Activated CD4-positive, alpha-beta T cell treated with anti-CD3 and anti-CD28 coated beads, Interleukin-2, amount 50 U/mL, for 48 hours (primary cell): ENCODE measurements at regions not wholly inside any gene's neighbourhood (a gene's known extent, or its start where the extent isn't known, plus 50 kb on each side); places are given as distances from the start of the nearest gene placed in this dataset.
"Not testable (repeated sequence)": the region's sequence is repeated elsewhere in the genome, so short reads cannot be mapped to it uniquely, and the experiment has no call there.

Experiments used
- DNase-seq, 2 experiments: peaks; one replicate each; pipeline ENCODE4 v3.0.0-alpha.2; 2020

DNA sequence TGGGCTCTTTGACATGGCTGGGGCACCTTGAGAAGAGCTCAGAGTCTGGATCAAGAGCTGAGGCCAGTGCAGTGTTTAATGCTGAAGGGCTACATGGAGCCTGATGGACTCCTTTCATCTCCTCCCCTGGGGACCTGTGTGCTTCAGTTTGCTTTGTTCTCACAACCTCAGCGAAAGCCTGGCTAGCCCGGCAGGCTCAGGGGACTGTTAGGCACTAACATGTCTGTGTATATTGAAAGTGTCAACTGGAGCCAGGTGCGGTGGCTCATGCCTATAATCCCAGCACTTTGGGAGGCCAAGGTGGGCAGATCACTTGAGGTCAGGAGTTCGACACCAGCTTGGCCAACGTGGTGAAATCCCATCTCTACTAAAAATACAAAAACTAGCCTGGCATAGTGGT is 194.5 kb downstream of the C1orf94 start:
- not testable (repeated sequence) for DNase-seq

DNA sequence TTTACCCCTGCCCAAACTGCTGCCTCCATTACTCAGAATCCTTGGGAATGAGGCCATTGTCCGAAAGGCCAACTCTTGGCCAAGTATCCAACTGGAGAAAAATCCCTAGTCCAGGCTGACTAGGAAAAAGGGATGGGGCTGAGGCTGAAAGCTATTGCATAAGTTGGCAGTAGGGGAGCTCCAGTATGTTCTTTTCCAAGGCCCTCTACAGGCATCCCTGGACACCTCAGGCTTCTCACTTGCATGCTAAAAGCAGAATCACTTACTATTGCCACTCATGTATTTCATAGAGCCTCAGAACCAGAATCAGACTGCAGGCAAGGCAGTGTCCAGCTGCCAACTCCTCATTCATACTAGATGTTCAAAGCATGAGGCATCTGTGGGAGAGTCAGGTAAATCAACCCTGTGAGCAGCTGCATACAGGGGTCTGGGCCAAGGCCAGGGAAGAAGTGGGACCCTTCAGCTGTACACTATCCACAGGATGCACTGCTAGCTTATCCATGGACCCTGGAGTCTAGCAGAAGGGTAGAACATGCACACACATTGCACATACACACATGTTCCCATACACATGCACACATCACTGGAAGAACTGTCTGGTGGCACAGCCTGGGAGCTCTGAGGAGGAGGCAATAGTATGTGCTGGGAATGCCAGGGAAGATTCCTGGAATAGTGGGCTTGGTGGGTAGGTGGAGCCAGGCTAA is 195.3 kb downstream of the C1orf94 start:
- DNase-seq = no peak

DNA sequence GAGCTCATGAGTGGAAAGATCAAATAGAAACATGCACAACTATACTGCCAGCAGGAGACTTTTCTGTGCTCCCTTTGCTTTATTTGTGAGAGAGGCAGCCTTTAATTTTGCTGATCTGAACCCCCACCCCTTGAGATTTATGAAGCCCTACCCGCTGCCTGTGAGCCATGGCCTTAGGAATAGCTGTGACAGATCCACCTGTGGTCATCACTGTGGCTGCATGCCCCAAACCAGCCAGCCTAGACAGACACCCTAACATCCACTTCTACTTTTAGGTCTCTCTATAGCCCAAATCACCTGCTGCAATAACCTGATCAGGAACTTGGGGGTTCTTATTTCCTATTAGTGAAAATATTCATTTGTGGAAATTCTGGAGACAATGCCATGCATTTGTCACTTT is 196.2 kb downstream of the C1orf94 start:
- no peak for DNase-seq

DNA sequence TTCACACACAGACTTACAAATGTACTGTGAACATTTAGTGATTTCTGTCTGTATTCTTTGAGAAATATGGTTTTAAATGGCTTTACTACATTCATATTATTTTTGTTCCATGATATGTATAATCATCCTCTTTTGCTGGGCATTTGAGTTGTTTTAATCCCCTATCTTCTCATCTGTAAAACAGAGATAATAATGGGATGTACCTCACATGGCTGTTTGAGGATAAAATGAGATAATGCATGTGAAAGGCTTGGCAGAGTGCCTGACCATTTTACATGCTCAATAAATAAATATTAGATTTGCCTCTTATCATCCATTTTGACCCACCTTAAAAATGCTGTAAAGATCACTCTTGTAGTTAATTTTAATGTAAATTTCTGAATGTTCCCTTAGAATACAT is 197.2 kb downstream of the C1orf94 start:
- no peak for DNase-seq

DNA sequence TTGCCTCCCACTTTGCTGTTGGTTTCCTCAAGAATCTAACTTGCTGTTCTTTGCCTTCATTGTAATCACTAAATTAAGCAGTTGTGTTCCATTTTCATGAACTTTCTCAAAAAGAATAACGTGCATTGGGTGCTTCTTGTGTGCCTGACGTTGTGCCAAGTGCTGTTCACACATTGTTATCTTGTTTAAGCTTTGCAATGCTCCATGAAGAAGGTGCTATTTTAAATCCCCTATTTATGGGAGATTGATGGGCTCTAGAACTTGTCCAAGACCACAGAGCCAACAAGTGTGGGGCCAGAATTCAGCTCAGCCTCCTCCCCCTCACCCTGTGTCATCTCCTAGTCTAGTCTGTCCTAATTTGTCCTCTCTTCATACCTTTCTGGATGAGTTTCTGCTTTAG is 199.8 kb downstream of the C1orf94 start:
- no peak for DNase-seq

DNA sequence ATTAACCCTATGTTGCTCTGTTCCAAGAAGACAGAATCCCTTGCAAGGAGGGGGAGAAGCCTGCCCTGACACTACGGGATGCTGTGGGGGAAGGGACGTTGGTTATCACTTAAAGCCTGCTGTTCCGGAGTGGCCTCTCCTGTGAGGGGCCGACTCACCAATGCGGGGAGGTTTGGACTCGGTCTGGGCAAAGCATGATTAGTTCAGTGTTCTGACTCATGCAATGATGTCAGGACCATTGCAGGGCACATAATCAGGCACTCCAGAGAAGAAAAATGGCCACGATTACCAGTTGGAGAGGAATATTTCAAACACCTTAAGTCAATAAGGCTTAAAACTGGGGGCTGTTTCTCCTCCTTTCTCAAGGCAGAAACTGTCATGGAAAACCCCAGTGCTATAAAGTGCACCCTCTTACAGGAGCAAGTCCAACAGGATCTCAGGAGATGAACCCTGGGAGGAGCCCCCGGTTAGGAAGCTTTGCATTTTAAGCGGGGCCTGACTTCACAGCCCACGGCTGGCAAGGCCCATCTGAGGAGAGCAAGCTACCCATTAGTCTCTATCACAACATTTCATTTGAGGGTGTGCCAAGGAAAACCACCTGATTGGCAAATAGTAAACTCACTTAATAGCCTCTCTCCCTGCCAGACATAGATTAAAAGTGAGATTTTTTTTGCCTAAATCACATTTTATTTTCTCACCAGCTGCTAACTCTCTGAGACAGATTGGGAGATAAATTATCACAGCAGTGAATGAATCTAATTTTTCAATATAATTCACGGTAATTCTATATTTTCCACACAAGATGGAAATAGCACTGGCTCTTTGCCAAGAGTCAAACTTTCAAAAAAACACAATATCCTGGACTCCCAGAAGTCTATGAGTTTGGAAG is 202.5 kb downstream of the C1orf94 start:
- no peak for DNase-seq

DNA sequence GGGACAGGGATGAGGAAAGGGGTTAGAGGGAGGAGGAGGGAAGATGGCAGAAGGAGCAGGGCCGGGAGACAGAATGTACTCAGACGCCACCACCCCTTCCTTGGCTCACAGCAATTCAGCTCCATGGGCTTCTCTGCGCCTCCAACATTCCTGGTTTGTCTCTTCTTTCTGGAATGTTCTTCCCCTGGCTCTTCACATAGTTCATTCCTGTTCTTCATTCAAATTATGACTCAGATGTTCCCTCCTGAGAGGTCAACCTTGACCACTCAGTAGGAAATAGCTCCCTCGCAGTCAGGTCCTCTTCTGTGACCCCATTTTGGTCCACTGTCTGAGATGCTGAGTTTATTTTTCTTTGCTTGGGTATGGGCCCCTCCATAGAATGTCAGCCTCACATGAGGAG is 203.2 kb downstream of the C1orf94 start:
- DNase-seq = no peak

DNA sequence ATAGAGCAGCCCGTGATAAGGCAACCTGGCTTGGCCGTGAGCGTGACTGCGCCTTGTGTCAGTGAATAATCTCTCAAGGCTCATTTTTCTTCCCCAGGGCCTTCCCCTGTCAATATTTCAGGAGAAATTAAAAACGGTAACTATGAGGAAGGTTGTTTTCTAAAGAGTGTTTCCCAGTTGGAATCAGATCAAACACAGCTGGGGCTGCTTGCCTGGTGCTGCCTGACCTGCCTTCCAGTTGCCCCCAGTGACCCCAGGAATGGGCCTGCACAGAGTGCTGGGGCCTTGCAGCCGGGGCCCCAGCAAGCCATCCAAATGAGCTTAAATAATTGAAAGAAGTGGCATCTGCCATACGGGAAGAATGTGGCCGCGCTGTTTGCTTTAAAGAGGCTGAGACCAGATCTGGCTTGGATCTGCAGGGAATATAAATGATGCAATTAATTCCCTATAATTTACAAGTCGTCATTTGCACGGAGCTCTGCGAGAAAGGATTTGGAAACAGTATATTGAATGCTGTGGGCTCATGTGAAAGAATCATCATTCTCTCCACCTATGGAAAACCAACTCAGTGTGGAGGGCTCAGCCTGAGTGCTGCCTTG is 203.9 kb downstream of the C1orf94 start:
- no peak for DNase-seq

DNA sequence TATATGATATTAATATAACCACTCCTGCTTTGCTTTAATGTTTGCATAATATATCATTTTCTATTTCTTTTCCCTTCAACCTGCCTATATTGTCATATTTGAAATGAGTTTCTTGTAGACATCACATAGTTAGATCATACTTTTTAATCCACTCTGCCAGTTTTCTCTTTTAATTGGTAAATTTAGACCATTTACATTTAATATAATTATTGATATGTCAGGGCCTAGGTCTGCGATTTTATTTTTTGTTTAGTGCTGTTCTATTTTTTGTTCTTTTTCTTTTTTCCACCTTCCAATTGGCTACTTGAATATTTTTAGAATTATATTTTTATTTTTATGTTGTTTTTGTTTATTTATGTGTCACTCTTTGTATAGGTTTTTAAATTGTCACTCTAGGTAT is 213.3 kb downstream of the C1orf94 start:
- no peak for DNase-seq

DNA sequence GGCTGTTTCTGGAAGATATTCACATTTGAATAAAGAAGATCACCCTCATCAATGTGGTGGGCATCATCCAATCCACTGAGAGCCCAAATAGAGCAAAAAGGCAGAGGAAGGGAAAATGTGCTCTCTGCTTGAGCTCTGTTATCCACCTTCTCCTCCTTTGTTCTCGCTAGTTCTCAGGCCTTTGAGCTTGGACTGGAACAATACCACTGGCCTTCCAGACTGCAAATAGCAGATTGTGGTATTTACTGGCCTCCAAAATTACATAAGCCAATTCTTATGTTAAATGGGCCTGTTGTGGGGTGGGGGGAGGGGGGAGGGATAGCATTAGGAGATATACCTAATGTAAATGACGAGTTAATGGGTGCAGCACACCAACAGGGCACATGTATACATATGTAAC is 219.3 kb downstream of the C1orf94 start:
- no peak for DNase-seq

DNA sequence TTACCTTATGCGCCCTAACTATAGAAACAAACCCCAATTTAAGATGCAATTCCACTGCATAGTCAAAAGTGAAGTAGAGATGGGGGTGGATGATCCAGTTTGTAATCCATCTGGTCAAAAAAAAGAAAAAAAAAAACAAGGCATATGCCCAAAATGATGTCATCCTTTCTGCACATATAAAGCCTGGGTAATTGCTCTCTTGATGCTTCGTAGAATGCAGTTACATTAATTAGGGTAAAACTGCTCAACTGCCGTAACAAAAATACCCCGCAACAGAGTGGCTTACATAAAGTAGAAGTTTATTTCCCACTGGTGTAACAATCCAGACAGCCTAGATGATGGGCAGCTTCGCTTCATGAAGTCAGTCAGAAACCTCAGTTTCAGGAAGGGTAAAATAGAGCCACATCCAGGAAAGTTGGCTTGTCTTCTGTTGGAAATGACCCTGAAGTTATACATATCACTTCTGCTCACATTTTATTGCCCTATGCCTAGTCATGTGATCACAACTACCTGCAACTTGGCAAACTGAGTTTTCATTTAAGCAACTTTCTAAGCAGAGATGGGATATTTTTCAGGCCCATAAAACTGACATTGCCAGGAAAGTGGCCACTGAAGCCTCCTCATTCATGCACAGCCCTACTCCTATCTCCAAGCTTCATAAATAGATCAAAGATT is 221.7 kb downstream of the C1orf94 start:
- no peak for DNase-seq

DNA sequence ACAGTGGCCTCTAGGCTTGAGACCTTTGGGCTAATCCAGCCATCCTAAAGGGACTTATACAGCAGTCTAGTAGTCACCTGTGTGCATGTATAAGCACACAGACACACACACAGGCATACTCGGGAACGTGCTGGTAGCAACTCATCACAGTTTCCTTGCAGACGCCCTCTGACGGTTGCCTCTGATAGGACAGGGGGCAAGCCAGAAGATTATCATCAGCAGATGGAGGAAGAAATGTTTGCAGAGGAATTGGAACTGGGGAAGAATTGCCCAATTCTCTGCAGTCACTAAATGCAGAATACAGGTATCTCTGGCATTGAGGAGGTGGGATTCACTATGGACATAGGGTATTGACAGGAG is 222.2 kb downstream of the C1orf94 start:
- DNase-seq = no peak

DNA sequence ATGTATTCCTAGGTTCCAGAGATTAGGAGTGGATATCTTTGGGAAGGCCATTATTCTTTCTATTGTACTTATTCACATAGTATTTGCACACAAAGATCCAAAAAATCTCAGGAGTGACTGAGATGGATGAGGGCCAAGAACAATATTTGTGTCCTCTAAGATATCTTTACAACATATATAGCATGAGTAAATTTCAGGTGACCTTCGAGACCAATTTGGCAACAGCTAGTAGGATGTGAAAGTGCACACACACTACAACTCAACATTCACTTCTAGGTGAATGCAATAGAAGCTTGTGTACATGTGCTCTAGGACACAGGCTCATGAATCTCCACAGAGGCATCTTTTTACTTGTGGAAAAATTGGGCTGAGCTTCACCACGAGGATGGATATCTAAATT is 224.0 kb downstream of the C1orf94 start:
- DNase-seq = no peak

DNA sequence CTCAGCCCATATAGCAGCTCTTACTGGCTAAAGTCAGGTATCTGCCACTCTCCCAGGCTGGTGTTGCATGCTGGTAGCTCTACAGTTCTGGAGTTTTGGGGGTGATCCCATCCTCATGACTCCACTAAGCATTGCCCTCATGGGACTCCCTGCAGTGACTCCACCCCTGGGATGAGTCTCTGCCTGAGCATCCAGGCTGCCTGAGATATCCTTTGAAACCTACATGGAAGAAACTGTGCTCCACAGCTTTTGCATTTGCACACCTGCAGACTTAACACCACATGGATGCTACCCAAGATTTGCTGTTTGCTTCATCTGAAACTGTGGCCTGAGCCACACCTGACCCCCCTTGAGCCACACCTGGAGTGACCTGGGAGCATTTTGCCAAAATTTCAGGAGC is 226.4 kb downstream of the C1orf94 start:
- DNase-seq = no peak

DNA sequence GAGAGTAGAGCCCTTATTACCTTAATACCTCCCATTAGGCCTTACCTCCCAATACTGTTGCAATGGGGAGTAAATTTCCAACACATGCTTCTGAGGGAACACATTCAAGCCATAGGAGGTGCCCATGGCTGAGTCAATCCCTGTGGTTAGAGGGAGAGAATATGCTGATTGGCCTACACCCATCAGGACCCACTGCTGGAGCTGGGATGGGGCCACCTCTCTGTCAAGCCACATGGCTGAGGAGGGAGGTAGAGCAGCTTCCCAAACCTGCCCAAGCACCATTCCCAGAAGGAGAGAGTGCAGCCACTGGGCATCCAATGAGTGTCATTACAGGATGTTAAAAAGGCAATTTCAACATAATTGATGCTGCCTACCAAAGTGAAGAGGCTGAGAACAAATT is 228.1 kb downstream of the C1orf94 start:
- no peak for DNase-seq

DNA sequence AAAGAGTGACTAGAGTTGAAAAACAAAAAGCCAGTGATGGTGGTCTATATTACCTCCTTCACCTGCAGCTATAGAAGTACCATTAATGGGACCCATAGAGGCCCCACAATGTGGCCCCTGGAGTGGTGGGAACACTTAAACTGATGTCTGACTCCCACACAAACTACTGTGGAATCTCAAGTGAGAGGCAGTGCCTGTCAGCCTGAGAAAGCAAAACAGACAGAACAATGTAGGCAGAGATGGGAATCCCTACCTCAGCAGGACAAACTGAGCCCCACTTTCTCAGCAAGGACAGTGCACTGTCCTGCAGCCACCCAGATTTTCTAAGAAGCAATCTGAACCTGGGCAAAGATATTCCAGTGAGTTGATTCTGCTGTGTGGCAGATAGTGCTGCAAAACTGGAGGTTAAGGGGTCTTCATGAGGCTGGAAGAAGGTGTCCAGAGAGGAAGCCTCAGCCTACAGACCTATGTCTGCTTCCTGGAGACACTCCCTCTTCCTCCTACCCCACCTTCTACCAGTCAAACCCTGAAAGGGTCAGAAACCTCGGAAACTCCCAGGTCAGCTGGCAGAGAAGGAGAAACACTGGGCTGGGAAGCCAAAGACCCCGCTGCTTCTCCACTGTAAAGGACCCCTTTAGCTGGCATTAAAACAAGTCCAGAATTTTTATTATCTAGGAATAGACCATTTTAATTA is 228.7 kb downstream of the C1orf94 start:
- no peak for DNase-seq

DNA sequence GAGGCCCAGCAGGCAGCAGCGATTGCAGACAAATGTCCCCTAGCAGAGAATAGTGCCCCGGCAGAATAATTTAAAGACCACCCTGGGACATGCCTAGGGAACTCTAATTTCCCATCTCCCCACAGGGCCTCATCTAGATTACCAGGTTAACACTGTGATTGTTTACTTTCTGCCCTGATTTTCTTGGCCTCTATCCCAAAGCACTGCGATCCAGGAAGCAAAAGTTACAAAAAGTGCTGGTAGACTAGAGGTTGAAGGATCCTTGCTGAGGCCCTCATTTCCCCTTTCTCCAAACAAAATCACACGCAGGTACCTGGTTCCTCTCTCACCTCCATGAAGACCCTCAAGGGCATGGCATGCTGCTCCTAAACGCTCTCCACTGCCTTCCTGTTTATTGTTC is 229.7 kb downstream of the C1orf94 start:
- DNase-seq = no peak

DNA sequence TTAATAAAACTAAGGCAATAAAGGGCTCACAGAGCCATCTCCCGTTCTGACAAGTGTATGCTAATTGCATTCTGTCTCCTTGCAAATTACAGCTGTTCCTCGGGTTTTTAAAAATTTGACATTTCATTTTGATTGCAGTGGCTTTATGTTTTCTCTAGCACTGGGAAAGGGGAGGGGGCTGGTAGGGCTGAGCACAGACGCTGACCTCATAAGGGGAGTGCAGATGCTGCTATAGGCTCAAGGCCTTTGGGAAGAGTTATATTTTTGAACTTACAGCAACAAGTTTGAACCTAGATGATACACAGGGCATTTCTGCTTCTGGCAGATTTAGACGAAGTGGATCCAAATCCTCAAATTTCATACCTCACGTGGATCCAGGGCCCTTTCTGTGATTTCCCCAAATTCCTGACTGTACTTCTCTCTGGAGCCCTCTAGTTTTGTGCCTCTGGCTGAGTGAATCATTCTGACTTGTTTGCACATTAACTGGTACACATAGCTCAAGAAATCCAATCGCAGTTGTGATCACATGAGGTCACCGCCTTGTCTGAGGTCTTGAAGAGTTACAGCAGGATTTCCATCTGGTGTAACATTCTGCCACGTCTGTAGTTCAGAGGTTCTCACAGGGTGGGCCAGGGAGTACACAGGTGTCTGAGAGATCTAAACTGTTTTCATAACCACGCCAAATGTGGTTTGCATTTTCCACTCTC is 230.3 kb downstream of the C1orf94 start:
- no peak for DNase-seq

DNA sequence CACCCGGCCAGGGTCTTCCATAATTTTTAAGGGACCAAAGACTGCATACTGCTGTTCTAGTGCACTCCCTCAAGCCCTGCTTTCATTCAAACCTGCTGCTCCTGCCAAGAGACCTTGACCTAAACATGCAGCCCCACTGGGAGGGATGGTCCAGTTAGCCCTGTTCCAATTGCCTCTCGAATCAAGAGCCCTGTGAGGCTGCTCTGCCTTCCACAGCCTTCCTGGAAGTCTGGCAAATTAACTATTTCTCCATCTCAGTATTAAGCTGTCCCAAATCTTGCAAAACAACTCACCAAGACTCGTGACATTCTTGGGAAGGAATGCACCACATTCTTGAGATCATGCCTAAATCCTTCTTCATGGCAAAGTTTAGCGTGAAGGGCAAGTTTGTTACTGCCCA is 231.3 kb downstream of the C1orf94 start:
- DNase-seq = no peak

DNA sequence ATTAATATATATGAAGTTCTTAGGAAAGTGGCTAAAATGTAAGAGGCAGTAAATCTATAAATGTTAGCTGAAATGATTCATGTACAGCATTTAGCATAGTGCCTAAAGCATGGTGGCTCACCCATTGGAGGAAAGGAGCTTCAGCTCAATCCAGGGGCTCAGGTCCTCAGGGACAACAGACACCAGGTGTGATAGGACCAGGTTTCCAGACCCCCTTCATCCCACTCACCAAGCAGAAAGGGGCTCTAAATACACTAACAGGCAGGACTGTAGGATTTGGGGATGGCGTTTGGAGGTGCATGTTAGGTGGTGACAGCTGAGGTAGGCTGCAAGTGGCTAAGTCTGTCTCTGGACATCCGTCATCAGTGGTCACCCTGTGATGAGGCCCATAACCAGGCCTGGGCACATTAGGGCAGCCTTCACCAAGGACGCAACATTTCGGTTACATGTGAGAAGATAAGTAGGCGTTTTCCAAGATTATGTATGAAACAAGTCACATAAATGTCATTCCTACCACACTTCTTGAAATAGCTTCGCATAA is 233.1 kb downstream of the C1orf94 start:
- DNase-seq = no peak

DNA sequence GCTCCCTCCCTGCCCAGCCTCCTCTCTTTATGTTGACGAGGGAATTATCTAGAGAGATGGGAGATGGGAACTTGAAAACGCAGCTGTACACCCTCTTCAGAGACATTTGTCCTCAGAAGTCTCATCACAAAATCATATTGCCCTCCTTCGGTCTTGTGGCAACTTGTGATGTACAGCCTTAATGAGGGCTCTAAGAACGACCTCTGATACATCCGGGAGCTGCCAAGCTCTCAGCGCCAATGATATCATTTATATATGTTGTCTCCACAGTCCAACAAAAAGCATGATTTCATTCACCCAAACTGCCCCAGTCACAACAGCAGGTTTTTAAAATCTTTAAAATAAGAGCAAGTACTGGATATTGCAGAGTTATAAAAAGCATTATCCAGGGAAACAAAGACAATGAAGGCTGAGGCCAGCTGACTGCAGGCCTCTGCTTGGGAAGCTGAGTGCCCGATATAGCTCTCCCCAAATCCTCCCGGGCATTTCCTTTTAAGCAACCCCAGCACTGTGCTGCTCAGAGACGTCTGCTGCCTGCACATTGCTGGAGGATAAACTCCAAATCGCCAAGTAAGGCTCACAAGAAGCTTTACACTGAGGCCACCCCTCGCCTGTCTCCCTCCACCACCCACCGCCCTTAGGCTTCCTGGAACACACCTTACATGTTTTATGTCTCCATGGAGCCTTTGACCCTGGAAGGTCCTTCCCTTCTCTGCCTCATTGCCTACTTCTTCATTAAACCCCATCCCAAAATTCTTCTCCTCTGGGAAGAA is 236.1 kb downstream of the C1orf94 start:
- DNase-seq = no peak
